HG03139 (cell line): ENCODE measurements at regions not wholly inside any gene's neighbourhood (a gene's known extent, or its start where the extent isn't known, plus 50 kb on each side); places are given as distances from the start of the nearest gene placed in this dataset.

Source experiments
- ATAC-seq: cut with Tn5 transposase; IDR thresholded peaks from one replicate; pipeline ENCODE4 v1.9.1; 2021; ENCODE audit not compliant: unreplicated experiment

DNA sequence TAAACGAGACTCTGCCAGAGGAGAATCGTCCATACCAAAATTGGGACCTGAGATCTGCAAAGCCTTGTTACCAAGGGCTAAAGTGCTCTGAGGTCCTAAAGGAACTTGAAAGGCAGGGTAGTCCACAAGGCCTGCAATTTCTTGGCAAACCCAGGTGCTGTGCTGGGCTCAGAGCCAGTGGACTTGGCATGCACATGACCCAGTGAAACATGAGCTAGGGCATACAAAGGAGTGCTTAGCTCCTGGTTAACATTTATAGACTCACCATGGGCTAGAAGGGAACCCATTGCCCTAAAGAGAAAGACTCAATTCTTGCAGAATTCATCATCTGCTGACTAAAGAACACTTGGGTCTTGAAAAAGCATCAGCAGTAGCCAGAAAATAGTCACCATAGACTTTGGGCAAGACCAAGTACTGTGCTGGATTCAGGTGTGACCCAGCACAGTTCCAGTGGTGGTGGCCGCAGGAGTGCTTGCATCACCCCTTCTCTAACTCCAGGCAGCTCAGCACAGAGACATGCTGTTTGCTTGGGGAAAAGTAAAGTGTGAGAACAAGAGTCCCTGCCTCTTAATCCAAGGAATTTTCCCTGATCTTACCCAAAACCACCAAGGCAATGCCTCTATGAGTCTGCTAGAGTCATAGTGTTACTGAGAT lies 1069.4 kb upstream of the ADGRL2 start:
- no peak for ATAC-seq

GRCh38 chr1:80722611-80723010 lies 1078.1 kb upstream of the ADGRL2 start:
- ATAC-seq: no peak

- ATAC-seq: no peak
Observed at GRCh38 chr1:80706526-80706925, 1094.2 kb upstream of the ADGRL2 start.

- ATAC-seq: no peak
Observed at GRCh38 chr1:80678438-80678837, 1122.3 kb upstream of the ADGRL2 start.

DNA sequence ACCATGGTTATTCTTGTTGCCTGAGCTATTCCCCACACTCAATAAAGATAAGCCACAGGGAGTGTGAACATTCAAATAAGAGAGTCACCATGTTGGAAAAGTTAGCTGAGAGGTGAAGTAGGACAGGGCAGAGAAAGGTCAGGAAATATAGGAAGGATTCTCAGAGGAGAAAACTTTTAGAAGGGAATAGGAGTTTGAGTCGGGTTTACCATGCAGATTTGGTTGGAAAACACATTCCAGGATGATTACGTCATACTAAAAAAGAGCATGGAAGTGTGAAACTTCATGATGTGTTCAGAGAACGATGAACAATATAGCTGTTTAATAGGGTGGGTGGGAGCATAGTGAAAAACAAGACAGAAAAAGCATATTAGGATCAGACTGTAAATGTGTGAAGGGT lies 1125.3 kb upstream of the ADGRL2 start:
- ATAC-seq: no peak

DNA sequence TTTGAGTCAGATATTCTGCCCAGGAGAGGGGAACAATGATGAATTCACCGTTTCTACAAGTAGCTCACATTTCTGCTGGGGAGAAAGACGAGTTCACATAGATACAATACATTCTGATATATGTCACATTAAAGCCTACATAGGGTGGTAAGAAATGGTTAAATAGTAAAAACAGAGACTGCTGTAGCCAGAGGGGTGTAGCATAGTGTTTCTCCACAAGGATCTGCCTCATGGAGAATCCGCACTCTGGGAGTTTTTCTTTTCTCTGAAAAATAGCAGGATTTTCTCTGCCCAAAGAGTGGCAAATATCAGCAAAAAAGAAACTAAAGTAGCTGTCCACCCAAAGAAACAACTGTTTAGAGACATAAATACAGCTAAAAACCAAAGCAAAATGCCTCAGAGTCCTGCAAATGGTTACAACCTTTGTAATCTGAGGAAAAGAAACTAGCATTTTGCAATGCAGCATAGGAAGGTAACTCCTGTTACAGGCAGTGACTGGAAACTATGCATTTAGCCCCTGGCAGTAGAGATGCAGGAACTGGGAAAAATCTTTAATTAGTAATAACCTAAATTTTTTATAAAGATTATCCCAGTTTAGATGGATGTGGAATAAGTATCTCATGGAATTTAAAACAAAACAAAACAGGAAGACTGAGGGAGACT lies 1126.7 kb upstream of the ADGRL2 start:
- no peak for ATAC-seq

DNA sequence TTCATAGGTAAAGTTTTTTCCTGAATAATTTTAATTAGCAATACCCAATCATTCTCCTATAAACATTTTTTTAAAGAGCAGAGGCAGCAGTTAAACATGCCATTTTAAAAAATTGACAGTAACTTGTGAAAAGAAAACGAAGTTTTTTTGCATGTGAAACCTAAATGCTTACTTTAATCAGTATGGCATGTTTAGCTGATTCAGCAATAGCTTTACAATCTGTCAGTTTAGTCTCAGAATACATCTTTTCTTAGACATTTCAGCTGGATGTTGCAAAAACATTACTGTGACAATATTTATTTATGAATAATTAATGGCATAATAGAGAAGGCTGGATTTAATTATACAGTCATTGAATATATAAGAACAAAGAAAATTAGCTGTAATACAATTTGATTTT lies 1132.4 kb upstream of the ADGRL2 start:
- no peak for ATAC-seq

- no peak for ATAC-seq
Observed at GRCh38 chr1:80666073-80666472, 1134.7 kb upstream of the ADGRL2 start.

- no peak for ATAC-seq
Observed at GRCh38 chr1:80659161-80659560, 1141.6 kb upstream of the ADGRL2 start.

DNA sequence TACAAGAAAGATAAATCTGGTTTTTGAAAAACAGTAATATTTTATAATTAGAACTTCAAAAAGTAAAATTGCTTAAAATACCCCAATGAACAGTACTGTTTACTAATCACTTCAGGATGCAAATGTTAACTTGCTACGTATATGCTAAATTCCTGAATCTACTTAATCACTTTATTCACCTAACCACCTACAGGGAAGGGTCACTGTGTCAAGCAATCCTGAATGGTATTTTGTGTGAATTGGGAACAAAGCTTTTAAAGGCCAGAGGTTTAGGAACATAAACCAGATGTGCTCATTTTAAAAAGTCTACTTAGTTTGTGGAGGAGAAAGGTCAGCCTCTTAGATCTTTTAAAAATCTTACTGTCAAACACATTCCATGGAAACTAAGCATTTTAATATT lies 1143.0 kb upstream of the ADGRL2 start:
- no peak for ATAC-seq

DNA sequence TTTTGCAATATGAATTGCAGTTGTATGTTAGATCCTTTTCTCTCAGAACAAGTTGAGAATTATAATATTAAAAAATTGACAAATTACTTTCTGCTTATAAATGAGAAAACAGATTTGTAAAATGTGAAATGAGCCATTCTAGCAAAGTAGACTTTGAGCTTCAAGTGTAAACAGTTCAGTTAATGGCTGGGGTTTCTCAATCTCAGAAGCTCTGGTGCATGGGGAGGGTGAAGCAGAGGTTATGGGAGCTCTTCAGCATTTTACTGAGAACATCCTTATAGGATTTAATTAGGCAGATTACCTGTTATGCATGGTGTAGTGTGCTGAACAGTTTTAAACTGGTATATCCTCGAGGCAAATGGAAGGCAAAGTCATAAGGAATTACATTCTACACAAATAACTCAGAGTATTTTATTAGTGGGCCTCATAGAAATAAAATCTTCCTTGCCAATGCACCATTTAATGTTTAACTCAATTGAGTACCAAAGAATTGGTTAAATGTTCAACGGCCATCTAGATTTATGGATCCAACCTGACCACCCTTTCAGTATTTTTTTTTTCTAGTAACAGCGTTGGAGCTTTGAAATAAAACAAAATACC lies 1143.6 kb upstream of the ADGRL2 start:
- no peak for ATAC-seq

GRCh38 chr1:80656641-80657040 lies 1144.1 kb upstream of the ADGRL2 start:
- no peak for ATAC-seq

DNA sequence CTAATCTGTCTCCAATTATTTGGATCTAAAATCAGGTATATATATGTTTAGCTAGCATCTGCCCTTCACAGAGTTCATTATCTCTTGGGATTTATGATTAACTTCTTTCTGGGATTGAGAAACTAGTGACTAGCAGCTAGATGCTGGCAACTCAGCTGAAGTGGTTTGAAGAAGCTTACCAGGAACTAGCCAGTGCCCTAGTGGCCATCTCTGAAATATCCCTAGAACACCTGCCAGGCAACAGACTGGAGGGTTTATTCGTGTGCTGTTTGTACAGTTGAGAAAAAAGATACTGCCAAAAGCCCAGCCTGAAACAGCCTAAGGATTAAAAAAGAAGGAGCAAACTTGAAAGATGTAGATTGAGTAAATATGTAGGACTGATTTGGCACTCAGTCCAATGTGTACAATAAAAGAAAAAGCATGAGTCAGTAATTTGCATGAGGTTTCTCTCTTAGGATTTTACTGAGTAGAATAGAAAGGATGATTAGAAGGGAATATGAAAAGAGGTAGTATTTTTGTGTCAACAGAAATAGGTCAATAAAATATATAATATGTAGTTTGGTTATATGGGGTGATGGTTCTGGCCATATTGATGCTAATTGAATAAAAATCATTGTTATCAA lies 1144.6 kb upstream of the ADGRL2 start:
- peak; percentile 86 for ATAC-seq

GRCh38 chr1:80646053-80646452 lies 1154.7 kb upstream of the ADGRL2 start:
- no peak for ATAC-seq

DNA sequence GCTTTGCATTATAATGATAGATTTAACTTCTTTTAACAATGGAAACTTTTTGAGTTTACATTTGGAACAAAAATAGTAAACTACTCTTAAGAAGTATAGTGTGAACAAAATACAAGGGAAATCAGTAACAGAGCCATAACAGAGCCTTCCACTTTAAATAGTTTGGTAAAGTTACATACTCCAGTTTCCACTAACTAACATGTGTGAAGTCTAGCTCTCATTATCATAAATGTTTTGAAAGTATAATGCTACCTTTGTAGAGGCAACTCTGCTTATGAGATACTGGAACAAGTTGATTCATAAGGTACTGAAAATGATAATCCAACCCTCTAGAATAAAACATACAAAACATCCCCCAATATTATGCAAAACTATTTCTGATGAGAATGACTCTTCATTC lies 1155.1 kb upstream of the ADGRL2 start:
- no peak for ATAC-seq

- peak; percentile 51 for ATAC-seq
Observed at GRCh38 chr1:80640978-80641377, 1159.8 kb upstream of the ADGRL2 start.

DNA sequence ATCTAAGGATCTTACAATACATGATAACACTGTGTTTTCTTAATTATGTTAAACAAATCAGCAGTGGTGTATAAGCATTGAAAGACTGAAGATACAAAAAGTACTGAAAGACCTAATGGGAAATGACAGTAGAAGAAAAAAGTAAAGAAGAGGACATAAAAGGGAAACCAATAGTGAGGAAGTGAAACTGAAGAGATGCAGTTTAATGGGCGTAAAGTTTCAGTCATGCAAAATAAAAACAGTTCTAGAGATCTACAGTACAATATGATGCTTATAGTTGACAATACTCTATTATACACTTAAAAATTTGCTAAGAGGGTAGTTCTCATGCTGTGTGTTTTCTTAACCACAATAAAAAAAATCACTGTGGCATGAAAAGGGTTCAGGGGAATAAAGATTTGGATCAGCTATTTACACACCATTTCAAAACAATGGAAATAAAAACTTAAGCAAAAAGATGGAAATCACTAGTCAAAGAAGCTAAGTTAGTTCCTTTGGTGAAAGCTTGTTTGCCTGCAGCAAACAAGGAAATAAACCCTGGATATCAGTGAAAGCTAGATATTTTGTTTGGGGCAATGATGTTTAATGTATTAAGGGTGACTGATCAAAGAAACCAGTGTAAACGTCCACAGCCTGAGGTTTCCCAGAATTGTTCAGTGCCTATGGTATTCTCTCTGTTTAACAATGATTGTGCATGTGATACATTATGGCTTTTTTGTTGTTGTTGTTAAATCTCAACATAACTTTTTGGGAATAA lies 1160.8 kb upstream of the ADGRL2 start:
- peak; percentile 91 for ATAC-seq

DNA sequence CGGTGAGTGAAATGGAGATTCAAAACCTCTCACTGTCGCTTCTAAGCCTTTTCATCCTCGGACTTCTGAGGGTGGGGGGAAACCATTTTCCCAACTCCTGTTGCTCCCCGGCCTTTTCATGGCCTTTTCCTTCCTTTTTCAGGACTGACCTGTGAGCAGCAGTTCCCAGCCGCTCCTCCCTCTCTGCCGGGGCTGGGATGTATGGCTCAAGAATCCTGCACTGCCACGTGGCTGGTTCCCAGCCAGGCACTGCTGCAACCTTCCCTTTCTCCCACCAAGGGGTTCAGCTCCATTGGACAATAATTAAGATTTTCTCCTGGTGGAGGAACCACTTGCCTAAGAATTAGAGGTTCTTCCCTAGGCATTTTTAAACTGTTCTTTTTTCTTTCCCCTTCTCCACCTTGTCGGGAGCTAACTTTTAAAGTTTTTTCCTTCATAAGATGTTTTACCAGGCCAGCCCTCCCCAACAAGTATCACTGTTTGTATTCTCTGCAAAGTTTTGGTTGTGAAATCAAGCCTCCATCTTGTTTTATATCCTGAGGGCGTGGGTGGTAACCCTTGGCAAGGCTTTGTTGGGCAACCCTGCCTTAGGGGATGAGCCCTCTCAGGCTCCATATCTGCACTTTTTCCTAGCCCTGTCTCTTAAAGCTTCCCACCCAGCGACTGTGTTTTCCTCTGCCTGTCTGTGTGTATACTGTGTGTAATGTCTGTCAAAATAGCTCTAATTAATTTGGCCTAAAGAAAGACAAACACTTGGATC lies 1166.6 kb upstream of the ADGRL2 start:
- no peak for ATAC-seq

- no peak for ATAC-seq
Observed at GRCh38 chr1:80632284-80632683, 1168.5 kb upstream of the ADGRL2 start.

GRCh38 chr1:80629304-80629837 lies 1171.4 kb upstream of the ADGRL2 start:
- ATAC-seq: no peak
